Suppressor macrophage treated with lipopolysaccharide for 4 hours (primary cell): ENCODE measurements at regions not wholly inside any gene's neighbourhood (a gene's known extent, or its start where the extent isn't known, plus 50 kb on each side); places are given as distances from the start of the nearest gene placed in this dataset.

Source experiments
- DNase-seq: peaks from one replicate; pipeline ENCODE4 v3.0.0-alpha.2; 2020

- no peak for DNase-seq
Observed at GRCh38 chr20:56932575-56933330, 303.6 kb downstream of the TFAP2C start.

DNA sequence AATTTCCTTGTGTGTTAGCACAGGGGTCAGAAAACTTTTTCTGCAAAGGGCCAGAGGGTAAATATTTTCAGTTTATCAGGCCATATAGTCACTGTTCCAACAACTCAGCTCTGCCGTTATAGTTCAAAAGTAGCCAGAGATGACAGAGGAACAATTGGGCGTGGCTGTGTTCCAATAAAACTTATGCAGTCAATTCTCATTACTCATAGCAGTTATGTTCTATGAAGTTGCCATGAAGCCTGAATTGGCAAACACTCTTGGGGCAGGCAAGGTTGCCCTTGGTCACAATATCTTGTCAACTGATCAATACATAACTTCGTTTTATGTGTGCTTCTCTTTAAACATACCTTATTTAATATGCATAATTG is 304.2 kb downstream of the TFAP2C start:
- no peak for DNase-seq

- DNase-seq: no peak
Observed at GRCh38 chr20:56934888-56935287, 305.8 kb downstream of the TFAP2C start.

DNA sequence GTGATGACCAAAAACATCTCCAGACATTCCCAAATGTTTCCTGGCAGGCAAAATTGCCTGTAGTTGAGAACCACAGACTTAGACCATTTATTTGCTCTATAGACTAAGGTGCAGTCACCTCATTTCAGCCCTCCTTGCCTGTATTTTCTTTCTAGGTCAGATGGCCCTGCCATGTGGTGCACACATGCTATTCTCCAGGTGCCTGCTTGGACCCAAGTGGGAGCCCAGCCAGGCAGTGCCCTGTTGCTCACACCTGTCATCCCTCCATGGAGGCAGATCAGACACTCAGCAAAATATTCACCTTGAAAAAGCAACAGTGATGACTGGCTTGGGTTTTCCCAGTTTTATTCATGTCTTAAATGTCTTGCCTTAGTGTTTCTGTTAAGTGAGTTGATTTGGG is 311.4 kb downstream of the TFAP2C start:
- DNase-seq: no peak

DNA sequence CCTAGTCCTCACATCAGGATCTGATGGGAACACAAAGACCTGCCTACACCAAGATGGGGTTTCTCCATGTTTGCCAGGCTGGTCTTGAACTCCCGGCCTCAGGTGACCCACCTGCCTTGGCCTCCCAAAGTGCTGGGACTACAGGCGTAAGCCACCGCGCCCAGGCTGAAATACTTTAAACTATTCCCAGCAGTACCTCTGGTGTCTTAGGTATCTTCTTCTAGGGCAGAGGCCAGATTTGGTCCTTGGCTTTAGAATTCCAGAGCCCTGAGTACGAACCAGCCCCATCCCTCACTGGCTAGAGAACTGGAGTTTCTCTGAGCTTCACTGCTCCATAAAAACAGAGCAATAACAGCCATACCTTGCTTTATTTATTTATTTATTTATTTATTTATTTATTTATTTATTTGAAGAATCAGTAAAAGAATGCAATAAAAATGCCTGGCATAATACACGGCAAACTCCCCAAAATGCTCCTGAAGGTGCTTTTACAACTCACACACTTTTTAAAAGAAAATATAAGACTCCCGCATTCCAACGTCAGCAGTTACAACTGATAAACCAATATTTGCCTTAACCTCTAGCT is 312.1 kb downstream of the TFAP2C start:
- DNase-seq: no peak

DNA sequence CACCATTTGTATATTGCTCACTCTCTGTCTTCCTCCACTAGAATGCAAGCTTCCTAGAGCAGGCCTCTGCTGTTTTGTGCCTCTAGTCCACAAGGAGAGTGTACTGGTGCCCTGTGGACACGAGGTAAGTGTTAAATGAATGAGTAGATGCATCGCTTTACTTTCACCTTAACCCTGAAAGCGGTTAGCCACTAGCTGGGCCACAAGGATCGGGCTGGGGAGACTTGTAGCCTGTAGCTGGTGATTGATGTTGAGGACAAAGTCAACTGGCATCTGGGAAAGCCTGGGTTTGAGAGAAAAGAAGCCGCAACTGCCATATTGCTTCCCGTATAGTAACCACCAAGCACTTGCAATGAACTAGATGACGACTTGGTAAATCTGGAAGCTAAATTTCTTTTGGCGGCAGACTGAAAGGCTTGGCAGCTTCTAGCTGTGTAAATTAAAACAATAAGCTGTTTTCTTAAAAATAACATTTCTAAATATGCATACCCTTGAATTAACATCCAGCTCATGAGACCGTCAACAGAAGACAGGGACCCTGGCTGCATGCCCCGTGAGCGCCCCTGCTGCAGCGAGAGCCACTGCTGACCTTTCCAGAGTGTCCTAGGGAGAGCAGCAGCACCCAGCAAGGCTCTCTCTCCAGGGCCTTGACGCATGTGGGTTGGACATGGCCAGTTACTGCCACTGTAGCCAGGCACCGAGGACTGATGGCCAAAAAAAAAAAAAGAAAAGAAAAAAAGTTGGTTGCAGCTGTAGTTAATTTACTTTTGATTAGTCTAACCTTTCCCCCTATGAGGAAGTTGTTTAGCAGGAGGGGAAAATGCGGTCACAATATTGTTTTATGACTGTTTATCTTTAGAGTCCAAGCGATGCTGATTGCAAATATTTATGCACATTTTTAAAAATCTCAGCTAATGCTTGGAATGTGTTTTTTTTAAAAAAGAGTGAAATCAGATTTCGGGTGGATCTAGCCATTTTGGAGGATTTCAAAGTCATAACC is 315.1 kb downstream of the TFAP2C start:
- no peak for DNase-seq

DNA sequence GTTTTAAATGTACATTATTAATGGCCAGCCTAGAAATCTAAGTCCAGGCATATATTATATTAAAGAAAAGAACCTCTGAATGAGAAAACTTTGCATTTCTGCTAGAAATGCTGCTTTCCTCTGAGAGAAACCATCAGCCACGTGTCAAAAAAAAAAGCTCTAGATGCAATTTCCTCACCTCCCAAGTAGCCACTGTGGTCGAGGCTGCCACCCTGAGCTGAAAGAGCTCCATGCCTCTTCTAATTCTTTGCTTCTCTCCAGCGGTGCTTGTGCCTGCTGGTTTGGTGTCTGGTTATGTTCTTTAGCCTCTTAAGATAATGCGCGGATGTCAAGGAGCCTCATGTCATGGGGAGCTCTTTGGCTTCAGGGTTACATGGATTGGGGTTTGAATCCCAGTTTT is 316.0 kb downstream of the TFAP2C start:
- DNase-seq: no peak

GRCh38 chr20:56945901-56946300 is 316.8 kb downstream of the TFAP2C start:
- no peak for DNase-seq

GRCh38 chr20:56949318-56949717 is 317.1 kb downstream of the BMP7 start:
- DNase-seq: no peak

DNA sequence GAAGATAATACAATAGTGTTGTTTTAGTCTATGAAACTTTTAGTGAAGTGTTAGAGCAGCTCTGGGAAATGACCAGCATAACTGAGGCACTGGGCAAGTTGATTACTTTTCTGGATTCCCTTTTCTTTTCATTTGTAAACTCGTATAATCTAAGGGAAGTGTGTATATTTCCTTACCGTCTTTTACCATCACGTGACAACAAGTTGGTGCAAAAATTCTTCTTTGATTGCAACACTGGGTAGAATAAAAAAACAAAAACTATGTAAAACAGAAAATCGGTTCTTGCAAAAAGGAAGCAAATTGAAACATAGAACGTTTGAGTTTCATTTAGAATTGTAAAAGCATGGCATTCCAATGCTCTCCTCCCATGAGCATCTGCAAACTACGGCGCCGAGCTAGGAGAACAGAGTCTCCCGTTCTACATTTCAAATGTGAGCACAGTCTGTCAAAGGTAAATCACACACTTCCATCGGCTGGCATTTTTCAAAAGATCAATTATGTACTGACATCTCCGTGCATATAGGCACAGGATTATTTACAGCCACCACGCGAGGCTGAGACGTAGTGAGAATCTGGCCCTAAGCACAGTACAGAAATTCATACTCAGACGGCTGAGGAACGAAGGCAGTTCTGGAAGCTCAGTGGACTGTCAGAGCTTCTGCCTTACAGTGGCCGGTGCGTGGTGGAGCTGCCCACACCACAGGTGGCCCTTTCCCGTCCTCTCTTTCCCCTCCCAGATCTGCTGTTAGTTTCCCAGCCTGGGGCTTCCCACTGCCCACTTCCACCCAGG is 314.0 kb downstream of the BMP7 start:
- DNase-seq: no peak

DNA sequence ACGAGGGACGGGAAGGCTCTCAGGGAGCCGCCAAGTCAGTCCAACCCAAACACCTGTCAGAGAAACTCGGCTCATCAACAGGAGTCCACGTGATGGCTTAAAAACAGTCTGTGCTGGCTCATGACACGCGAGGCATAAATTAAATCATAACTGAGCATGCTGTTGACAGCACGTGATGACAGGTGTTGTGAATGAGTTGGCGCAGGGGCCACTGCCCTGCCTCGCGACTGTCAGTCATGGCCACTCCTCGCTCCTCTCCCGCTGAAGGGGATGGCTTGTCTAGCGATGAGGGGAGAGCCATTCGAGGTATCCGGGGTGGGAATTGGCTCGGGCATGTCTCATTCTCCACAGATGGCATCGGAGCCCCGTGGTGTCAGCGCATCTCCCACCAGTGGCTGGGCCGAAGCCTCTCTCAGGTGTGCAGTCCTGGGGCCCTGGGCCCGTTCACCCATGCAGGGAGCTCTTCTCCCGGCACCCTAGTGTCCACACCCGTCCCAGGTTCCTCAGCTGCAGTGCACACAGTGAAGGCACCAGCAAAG is 313.3 kb downstream of the BMP7 start:
- DNase-seq: no peak

DNA sequence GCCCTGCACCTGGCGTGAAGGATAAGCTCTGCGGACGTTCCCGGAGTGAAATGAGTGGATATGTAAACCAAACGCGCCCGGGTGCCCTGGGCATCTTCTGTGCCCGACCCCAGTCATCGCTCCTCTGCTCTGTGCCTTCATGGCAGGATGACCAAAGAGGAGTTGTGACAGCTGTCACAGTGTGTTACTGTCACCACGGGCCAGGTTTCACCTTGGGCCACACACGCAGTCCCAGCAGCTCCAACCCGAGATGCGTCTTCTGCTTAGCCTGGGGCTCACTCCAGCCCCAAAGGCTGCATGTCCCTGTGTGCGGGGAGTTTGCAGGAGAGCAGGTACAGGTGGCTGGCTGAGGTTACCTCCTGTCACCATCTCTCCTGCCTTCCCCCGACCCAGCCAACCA is 311.6 kb downstream of the BMP7 start:
- DNase-seq: no peak

GRCh38 chr20:56955680-56956079 is 310.8 kb downstream of the BMP7 start:
- DNase-seq: no peak

GRCh38 chr20:56956534-56956933 is 309.9 kb downstream of the BMP7 start:
- DNase-seq: no peak

DNA sequence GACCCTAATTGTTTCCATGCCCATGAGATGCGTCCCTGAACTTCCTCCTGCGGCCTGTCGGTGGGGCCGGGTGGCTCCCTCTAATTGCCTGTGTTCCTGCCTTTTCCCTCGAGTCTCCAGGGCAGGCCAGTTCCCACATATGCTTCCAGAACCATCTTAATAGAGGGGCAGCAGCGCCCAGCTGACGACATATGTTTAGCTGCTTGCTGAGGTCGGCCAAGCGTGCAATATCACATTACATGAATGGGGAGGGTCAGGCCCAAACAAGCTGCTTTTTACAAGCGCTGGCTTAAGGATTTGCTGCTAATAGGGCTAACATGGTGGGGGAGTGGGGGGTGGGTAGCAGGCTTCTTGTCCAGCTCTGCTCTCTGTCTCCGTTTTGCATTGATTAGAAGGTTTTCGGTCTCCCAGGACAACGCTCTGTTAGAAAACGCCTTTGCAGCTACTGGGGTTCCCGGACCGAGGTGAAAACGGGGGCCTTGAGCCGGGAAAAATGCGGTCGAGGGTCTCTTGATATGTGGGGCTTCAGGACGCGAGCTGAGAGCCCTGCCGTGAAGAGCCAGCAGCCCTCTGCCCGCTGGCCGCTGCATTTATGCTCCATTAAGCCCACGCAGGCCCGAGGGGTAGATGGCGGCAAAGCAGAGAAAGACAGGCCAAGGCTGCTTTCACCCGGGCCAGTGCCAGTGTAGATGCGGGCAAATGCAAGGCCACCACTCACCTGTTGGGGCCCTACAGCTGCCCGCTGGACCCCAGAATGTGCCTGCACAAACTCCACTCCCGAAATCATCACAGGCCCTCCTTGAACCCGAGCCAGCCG is 308.5 kb downstream of the BMP7 start:
- no peak for DNase-seq

- DNase-seq: no peak
Observed at GRCh38 chr20:56964901-56965300, 301.5 kb downstream of the BMP7 start.

- DNase-seq: no peak
Observed at GRCh38 chr20:56967916-56968315, 298.5 kb downstream of the BMP7 start.

DNA sequence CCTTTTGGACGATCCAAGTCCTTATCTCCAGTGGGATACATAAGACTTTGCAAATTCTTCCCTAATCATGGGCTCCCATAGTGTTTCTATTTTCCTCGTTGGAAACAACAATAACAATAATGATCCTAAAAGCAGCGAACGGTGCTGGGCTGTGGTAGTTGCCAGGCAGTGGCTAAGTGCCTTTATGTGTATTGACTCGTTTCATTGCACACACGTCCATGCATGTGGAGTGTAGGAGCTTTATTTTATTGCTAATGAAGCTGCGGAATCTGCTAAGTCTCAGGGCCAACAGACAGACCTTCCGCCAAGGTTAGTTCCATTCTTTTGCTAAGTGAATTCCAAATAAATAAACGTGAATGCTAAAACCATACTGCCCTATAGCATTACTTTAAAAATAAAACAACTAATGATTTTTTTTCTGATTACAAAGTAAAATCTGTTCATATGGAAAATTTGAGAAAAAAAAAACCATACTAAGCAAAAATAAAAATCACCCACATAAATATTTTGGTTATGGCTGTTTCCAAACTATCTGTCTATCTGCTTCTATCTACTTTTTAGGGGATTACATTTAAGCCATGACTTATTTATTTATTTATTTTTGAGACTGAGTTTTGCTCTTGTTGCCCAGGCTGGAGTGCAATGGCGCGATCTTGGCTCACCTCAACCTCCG is 297.9 kb downstream of the BMP7 start:
- no peak for DNase-seq

DNA sequence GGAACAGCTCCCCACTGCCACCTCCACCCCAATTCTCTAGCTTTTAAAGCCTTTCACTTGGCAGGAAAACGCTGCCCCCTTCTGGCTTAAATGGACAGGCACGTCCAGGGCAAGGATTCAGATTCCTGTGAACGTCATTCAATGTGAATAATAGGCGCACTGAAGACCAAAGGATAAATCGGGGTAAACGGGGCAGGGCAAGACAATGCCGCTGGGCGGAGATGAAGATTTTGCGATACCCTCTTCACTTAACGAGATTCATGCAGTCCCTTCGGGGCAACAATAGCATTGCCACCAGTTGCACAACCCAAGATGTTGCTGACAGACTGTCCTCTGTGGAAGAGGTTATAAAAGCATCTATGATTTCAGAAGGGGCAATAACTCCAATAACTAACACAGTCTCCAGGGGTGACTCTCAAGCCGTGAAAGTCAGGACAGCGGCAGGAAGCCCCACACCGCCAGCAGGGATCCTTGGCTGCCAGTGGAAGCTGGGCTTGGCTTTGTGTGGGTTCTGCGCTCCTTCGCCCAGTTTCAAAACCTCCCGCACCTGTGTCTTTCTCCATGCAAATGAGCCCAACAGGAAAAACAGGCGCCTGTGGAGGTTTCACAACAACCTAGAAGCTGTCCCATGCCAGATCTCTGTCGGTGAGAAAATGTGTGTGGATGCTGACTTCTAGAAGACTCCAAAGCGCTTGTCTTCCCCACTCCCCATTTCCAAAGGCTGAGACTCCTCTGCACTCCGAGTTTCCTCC is 291.8 kb downstream of the BMP7 start:
- DNase-seq: peak; percentile 26

- DNase-seq: no peak
Observed at GRCh38 chr20:56975838-56976237, 290.6 kb downstream of the BMP7 start.
